Activated T-cell treated with anti-CD3 and anti-CD28 coated beads, Interleukin-2, amount 50 U/mL, for 24 hours (primary cell): ENCODE measurements at regions not wholly inside any gene's neighbourhood (a gene's known extent, or its start where the extent isn't known, plus 50 kb on each side); places are given as distances from the start of the nearest gene placed in this dataset.

ENCODE experiments used
- DNase-seq: peaks from one replicate; pipeline ENCODE4 v3.0.0-alpha.2; 2020
- H3K27ac Mint-ChIP-seq: 2 replicates; pipeline ENCODE4 v1.8.0; 2020; ENCODE audit warnings: mild to moderate bottlenecking, mixed read lengths
- H3K27me3 Mint-ChIP-seq: 2 replicates; pipeline ENCODE4 v1.8.0; 2020; ENCODE audit warnings: mixed read lengths
- H3K36me3 Mint-ChIP-seq: 2 replicates; pipeline ENCODE4 v1.8.0; 2020; ENCODE audit warnings: low read depth, mixed read lengths
- H3K4me1 Mint-ChIP-seq: 2 replicates; pipeline ENCODE4 v1.8.0; 2020; ENCODE audit warnings: low read depth, mixed read lengths
- H3K4me3 Mint-ChIP-seq: 2 replicates; pipeline ENCODE4 v1.8.0; 2020; ENCODE audit warnings: mild to moderate bottlenecking, moderate library complexity, mixed read lengths
- H3K9me3 Mint-ChIP-seq: 2 replicates; pipeline ENCODE4 v1.8.0; 2020; ENCODE audit warnings: mixed read lengths

- H3K9me3 Mint-ChIP-seq, result no peaks in the 10 kb centered on the region
- no peaks in the 10 kb centered on the region for H3K36me3 Mint-ChIP-seq
- DNase-seq, result no peak
- H3K4me3 Mint-ChIP-seq, result no peak overlapping the region
- peaks cover 5% of the 10 kb centered on the region for H3K27me3 Mint-ChIP-seq
- no peak overlapping the region for H3K27ac Mint-ChIP-seq
- no peaks in the 10 kb centered on the region for H3K4me1 Mint-ChIP-seq
Observed at GRCh38 chr15:31781261-31781660, 249.1 kb upstream of the CHRNA7 start.

- Mint-ChIP-seq H3K4me1 (no peaks in the 10 kb centered on the region), H3K9me3 (no peaks in the 10 kb centered on the region), H3K27ac (no peak overlapping the region), H3K36me3 (no peaks in the 10 kb centered on the region), H3K27me3 (peaks cover 5% of the 10 kb centered on the region), H3K4me3 (no peak overlapping the region)
- no peak for DNase-seq
Observed at GRCh38 chr15:31782016-31782783, 248.1 kb upstream of the CHRNA7 start.

GRCh38 chr15:31782951-31783350, 247.4 kb upstream of the CHRNA7 start:
- Mint-ChIP-seq H3K4me1 (no peaks in the 10 kb centered on the region), H3K4me3 (no peak overlapping the region), H3K27ac (no peak overlapping the region), H3K36me3 (no peaks in the 10 kb centered on the region), H3K27me3 (peaks cover 3% of the 10 kb centered on the region), H3K9me3 (no peaks in the 10 kb centered on the region)
- no peak for DNase-seq

GRCh38 chr15:31786360-31786759, 244.0 kb upstream of the CHRNA7 start:
- Mint-ChIP-seq H3K27me3 (no peaks in the 10 kb centered on the region), H3K9me3 (no peaks in the 10 kb centered on the region), H3K4me1 (no peaks in the 10 kb centered on the region), H3K36me3 (no peaks in the 10 kb centered on the region), H3K27ac (no peak overlapping the region), H3K4me3 (no peak overlapping the region)
- DNase-seq, result no peak

GRCh38 chr15:31788104-31788503, 242.2 kb upstream of the CHRNA7 start:
- Mint-ChIP-seq H3K36me3 (no peaks in the 10 kb centered on the region), H3K27me3 (peaks cover 4% of the 10 kb centered on the region), H3K4me1 (no peaks in the 10 kb centered on the region), H3K9me3 (no peaks in the 10 kb centered on the region), H3K27ac (no peak overlapping the region), H3K4me3 (no peak overlapping the region)
- no peak for DNase-seq

- Mint-ChIP-seq H3K4me3 (no peak overlapping the region), H3K9me3 (no peaks in the 10 kb centered on the region), H3K27ac (no peak overlapping the region), H3K4me1 (no peaks in the 10 kb centered on the region), H3K27me3 (peaks cover 7% of the 10 kb centered on the region), H3K36me3 (no peaks in the 10 kb centered on the region)
- DNase-seq, result no peak
Observed at GRCh38 chr15:31792611-31793199, 237.6 kb upstream of the CHRNA7 start.

DNA sequence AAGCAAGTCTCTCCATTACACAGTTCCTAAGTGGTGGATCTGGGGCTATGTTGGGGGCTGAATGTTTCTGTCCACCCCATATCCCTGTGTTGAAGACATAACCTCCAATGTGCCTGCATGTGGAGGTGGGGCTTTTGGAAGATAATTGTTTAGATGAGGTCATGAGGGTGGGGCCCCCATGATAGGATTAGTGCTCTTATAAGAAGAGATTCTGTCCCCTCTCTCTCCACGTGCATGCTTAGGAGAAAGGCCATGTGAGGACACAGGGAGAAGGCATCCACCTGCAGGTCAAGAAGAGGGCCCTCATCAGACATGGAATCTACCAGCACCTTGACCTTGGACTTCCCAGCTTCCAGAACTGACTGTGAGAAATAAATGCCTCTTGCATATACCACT, 231.0 kb upstream of the CHRNA7 start:
- Mint-ChIP-seq H3K4me1 (peaks cover 2% of the 10 kb centered on the region), H3K4me3 (no peak overlapping the region), H3K9me3 (no peaks in the 10 kb centered on the region), H3K27me3 (peaks cover 7% of the 10 kb centered on the region), H3K27ac (no peak overlapping the region), H3K36me3 (no peaks in the 10 kb centered on the region)
- no peak for DNase-seq

DNA sequence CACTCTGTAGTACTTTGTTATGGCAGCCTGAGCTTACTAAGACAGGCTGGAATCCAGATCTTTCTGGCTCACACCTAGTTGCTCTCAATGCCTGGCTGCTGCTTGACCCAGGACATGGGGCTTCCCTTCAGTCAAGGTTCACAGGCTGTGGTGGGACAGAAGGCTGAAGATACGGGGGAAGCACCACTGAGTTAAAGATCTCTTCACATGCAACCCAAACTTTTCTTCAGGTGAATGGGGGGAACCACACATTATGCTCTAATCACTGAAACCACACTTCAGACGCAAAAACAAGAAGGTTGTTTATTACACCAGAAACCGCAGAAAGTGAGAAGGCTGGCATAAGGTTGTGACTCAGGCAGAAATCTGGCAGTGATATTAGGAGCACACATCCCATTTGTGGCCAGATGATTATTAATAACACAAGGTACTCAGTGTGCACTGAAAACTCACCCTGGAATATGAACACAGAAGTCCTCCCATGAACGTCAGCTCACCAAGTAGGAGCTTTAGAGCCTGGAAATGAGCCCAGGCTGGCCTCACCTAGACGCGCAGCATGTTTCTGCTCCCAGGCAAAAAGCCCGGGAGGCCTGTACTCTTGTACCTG, 230.5 kb upstream of the CHRNA7 start:
- no peak overlapping the region for H3K27ac Mint-ChIP-seq
- DNase-seq, result no peak
- no peaks in the 10 kb centered on the region for H3K36me3 Mint-ChIP-seq
- no peak overlapping the region for H3K4me3 Mint-ChIP-seq
- H3K4me1 Mint-ChIP-seq, result peaks cover 2% of the 10 kb centered on the region
- no peaks in the 10 kb centered on the region for H3K9me3 Mint-ChIP-seq
- H3K27me3 Mint-ChIP-seq, result peaks cover 7% of the 10 kb centered on the region

DNA sequence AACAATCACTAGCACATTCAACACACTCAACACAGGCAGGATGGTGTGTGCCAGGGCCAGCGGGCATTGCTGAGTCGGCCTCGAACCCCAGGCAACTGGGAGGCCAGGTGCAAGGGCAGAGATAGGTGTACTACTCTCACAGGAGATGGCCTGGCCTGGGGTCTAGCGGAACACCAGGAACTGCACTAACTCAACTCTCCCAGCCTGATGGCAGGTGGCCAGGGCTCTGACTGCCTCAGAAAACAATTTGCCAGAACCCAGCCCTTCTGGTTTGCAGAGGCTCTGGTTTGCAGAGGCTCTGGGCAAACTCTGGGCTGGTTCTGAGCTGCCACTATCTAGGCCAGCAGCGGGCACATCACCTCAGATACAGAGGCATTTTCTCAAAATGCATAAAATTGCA, 229.2 kb upstream of the CHRNA7 start:
- peaks cover 2% of the 10 kb centered on the region for H3K4me1 Mint-ChIP-seq
- H3K27ac Mint-ChIP-seq, result no peak overlapping the region
- H3K27me3 Mint-ChIP-seq, result peaks cover 7% of the 10 kb centered on the region
- H3K36me3 Mint-ChIP-seq, result no peaks in the 10 kb centered on the region
- no peak for DNase-seq
- H3K9me3 Mint-ChIP-seq, result no peaks in the 10 kb centered on the region
- H3K4me3 Mint-ChIP-seq, result no peak overlapping the region

GRCh38 chr15:31802761-31803160, 227.6 kb upstream of the CHRNA7 start:
- Mint-ChIP-seq H3K36me3 (no peaks in the 10 kb centered on the region), H3K4me1 (peaks cover 2% of the 10 kb centered on the region), H3K9me3 (no peaks in the 10 kb centered on the region), H3K27me3 (peaks cover 7% of the 10 kb centered on the region), H3K27ac (no peak overlapping the region), H3K4me3 (no peak overlapping the region)
- no peak for DNase-seq

- H3K4me1 Mint-ChIP-seq, result peaks cover 2% of the 10 kb centered on the region
- DNase-seq, result no peak
Observed at GRCh38 chr15:31803388-31803884, 226.9 kb upstream of the CHRNA7 start.

DNA sequence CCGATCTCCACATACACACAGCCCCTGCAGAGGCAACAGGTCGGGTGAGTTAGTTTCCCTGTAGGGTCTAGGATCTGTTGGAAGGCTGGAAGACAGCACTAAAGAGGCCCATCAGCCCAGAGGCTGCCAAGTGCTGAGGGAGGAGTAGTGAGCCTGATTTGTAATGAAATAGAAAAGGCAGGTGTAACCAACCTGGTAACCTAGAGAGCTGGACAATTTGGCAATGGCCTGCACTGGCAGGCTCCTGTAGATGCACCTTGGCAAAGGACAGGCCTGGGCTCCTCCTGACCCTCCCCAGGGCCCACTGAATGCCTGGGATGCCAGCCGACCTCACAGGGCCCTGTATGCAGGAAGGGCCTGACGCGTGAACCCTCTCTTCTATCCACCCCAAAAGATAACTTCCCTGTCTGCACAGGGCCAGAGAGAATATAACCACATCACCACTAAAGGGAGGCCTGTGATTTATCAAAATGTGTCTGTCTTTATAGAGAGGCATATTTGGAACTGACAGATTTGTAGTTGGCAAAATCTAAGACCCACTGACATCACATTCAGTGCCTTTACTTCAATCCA, 225.1 kb upstream of the CHRNA7 start:
- Mint-ChIP-seq H3K4me1 (peaks cover 2% of the 10 kb centered on the region), H3K27ac (no peak overlapping the region)
- DNase-seq, result no peak

More at GRCh38 chr15:31803388-31803884, 226.9 kb upstream of the CHRNA7 start:
- Mint-ChIP-seq H3K36me3 (no peaks in the 10 kb centered on the region), H3K4me3 (no peak overlapping the region), H3K9me3 (no peaks in the 10 kb centered on the region), H3K27me3 (peaks cover 7% of the 10 kb centered on the region), H3K27ac (no peak overlapping the region)

DNA sequence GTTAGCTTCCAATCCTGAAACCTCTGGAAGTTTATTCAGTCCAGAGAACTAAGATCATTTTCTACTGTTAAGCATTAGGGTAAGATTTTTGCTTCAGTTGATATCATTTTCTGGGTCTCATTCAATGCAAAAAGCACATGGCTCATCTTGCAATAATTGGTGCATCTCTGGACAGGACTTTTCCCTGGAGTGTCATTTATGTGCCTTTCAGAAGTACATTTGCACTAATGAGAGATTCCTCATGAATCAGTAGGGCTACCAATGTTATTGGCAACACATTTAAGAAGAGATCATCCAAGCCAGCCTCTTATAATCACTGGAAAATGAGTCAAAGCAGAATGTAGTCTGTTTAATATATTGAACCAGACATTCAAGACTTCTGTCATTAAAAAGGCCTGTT, 224.2 kb upstream of the CHRNA7 start:
- H3K4me1 Mint-ChIP-seq, result peaks cover 2% of the 10 kb centered on the region
- H3K27me3 Mint-ChIP-seq, result no peaks in the 10 kb centered on the region
- no peaks in the 10 kb centered on the region for H3K36me3 Mint-ChIP-seq
- no peak for DNase-seq
- no peak overlapping the region for H3K4me3 Mint-ChIP-seq
- no peak overlapping the region for H3K27ac Mint-ChIP-seq
- no peaks in the 10 kb centered on the region for H3K9me3 Mint-ChIP-seq

More for the DNA sequence above, 225.1 kb upstream of the CHRNA7 start:
- H3K36me3 Mint-ChIP-seq, result no peaks in the 10 kb centered on the region
- no peak overlapping the region for H3K4me3 Mint-ChIP-seq
- H3K27me3 Mint-ChIP-seq, result no peaks in the 10 kb centered on the region
- no peaks in the 10 kb centered on the region for H3K9me3 Mint-ChIP-seq

DNA sequence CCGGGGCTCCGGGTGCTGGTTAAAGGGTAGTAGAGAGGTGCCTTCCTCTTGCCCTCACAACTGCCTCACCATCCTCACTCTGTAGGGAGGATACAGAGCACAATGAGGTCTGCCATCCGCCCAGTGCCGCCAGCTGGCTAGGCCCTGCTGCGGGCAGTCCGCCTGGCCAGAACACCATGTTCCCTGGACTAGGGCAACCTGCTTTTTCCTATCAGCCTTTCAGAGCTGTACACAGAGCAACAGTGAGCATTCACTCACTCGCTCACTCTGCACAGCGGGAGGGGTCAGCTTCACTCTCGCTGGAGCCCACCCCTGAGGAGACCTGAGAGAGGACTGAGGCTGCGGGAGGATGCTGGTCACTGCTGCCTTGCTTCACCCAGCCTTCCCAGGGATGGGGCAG, 218.7 kb upstream of the CHRNA7 start:
- H3K36me3 Mint-ChIP-seq, result no peaks in the 10 kb centered on the region
- no peak overlapping the region for H3K27ac Mint-ChIP-seq
- H3K4me3 Mint-ChIP-seq, result no peak overlapping the region
- no peaks in the 10 kb centered on the region for H3K9me3 Mint-ChIP-seq
- no peak for DNase-seq
- no peaks in the 10 kb centered on the region for H3K27me3 Mint-ChIP-seq
- H3K4me1 Mint-ChIP-seq, result no peaks in the 10 kb centered on the region

GRCh38 chr15:31814082-31814481, 216.2 kb upstream of the CHRNA7 start:
- Mint-ChIP-seq H3K36me3 (no peaks in the 10 kb centered on the region), H3K4me1 (no peaks in the 10 kb centered on the region)

More at GRCh38 chr15:31814082-31814481, 216.2 kb upstream of the CHRNA7 start:
- H3K27me3 Mint-ChIP-seq, result no peaks in the 10 kb centered on the region
- H3K4me3 Mint-ChIP-seq, result no peak overlapping the region
- no peak for DNase-seq
- no peaks in the 10 kb centered on the region for H3K9me3 Mint-ChIP-seq
- H3K27ac Mint-ChIP-seq, result no peak overlapping the region
